Liver (tissue), 8 donors: ENCODE measurements at regions not wholly inside any gene's neighbourhood (a gene's known extent, or its start where the extent isn't known, plus 50 kb on each side); places are given as distances from the start of the nearest gene placed in this dataset.

Experiments
- DNase-seq: peaks from one replicate; pipeline ENCODE4 v3.0.0-alpha.2; 2017; ENCODE audit warnings: low spot score
- H3K27ac ChIP-seq, 2 donors: one replicate each; pipeline ENCODE4 v1.7.0; 2013; ENCODE audit warnings: inconsistent platforms in 2 of 2, low read length in 2 of 2, control low read depth in 1 of 2, low read depth in 1 of 2, mild to moderate bottlenecking in 1 of 2
- H3K27me3 ChIP-seq, 4 donors: one replicate each; pipeline versions ENCODE4 v1.6.1 to v1.7.0; 2013; ENCODE audit warnings: low read length in 3 of 4, inconsistent platforms in 1 of 4, mild to moderate bottlenecking in 1 of 4, moderate library complexity in 1 of 4; ENCODE audit not compliant: control insufficient read depth in 4 of 4, insufficient read depth in 4 of 4
- H3K36me3 ChIP-seq, 4 donors: one replicate each; pipeline versions ENCODE4 v1.6.1 to v1.7.0; 2013; ENCODE audit warnings: low read length in 3 of 4, mild to moderate bottlenecking in 3 of 4, low read depth in 1 of 4, moderate library complexity in 1 of 4; ENCODE audit not compliant: control insufficient read depth in 4 of 4, insufficient read depth in 3 of 4
- H3K4me1 ChIP-seq, 4 donors: one replicate each; pipeline versions ENCODE4 v1.6.1 to v1.7.0; 2013; ENCODE audit warnings: low read length in 3 of 4, mild to moderate bottlenecking in 3 of 4, moderate library complexity in 1 of 4; ENCODE audit not compliant: control insufficient read depth in 4 of 4, insufficient read depth in 4 of 4
- H3K4me3 ChIP-seq, 3 donors: one replicate each; pipeline versions ENCODE4 v1.6.1 to v1.7.0; 2013; ENCODE audit warnings: low read length in 3 of 3, control low read depth in 1 of 3, low read depth in 1 of 3, mild to moderate bottlenecking in 1 of 3
- H3K9ac ChIP-seq, 2 donors: one replicate each; pipeline ENCODE4 v1.7.0; 2013; ENCODE audit warnings: low read length in 2 of 2, mild to moderate bottlenecking in 2 of 2, moderate library complexity in 2 of 2, control low read depth in 1 of 2, low read depth in 1 of 2
- H3K9me3 ChIP-seq, 4 donors: one replicate each; pipeline versions ENCODE4 v1.6.1 to v1.7.0; 2013; ENCODE audit warnings: low read length in 3 of 4; ENCODE audit not compliant: control insufficient read depth in 4 of 4
- EGR1 ChIP-seq, 2 donors: IDR thresholded peaks; 2 replicates each; pipeline ENCODE4 v1.6.1; 2016 to 2018; ENCODE audit warnings: antibody characterized with exemption in 2 of 2, low read depth in 2 of 2
- FOXA1 ChIP-seq: IDR thresholded peaks from 2 replicates; pipeline ENCODE4 v1.6.1; 2016; ENCODE audit warnings: antibody characterized with exemption
- FOXA2 ChIP-seq: IDR thresholded peaks from 2 replicates; pipeline ENCODE4 v1.6.1; 2016; ENCODE audit warnings: antibody characterized with exemption
- GABPA ChIP-seq, 2 donors: IDR thresholded peaks in 1 of 2; conservative IDR thresholded peaks in 1 of 2; 2 replicates each; pipeline ENCODE4 v1.6.1; 2016; ENCODE audit warnings: antibody characterized with exemption in 2 of 2, mild to moderate bottlenecking in 1 of 2, moderate library complexity in 1 of 2
- HNF4A ChIP-seq, 2 donors: conservative IDR thresholded peaks; 2 replicates each; pipeline ENCODE4 v1.6.1; 2016; ENCODE audit warnings: antibody characterized with exemption in 2 of 2, mild to moderate bottlenecking in 2 of 2
- HNF4G ChIP-seq: IDR thresholded peaks from 2 replicates; pipeline ENCODE4 v1.6.1; 2016; ENCODE audit warnings: antibody characterized with exemption
- JUND ChIP-seq, 2 donors: IDR thresholded peaks; 2 replicates each; pipeline ENCODE4 v1.6.1; 2016; ENCODE audit warnings: antibody characterized with exemption in 2 of 2
- NR2F2 ChIP-seq: IDR thresholded peaks from 2 replicates; pipeline ENCODE4 v1.6.1; 2016; ENCODE audit warnings: antibody characterized with exemption
- RAD21 ChIP-seq, 2 donors: IDR thresholded peaks; 2 replicates each; pipeline ENCODE4 v1.6.1; 2016; ENCODE audit warnings: antibody characterized with exemption in 2 of 2, mild to moderate bottlenecking in 2 of 2
- RXRA ChIP-seq, 2 donors: IDR thresholded peaks; 2 replicates each; pipeline ENCODE4 v1.6.1; 2017 to 2018; ENCODE audit warnings: antibody characterized with exemption in 2 of 2, mild to moderate bottlenecking in 1 of 2
- SP1 ChIP-seq: IDR thresholded peaks from 2 replicates; pipeline ENCODE4 v1.6.1; 2018; ENCODE audit warnings: antibody characterized with exemption, mild to moderate bottlenecking
- TAF1 ChIP-seq: conservative IDR thresholded peaks from 2 replicates; pipeline ENCODE4 v1.6.1; 2016; ENCODE audit warnings: antibody characterized with exemption, mild to moderate bottlenecking
- YY1 ChIP-seq: IDR thresholded peaks from 2 replicates; pipeline ENCODE4 v1.6.1; 2016; ENCODE audit warnings: antibody characterized with exemption, mild to moderate bottlenecking
- WGBS: extraction: QIAGEN DNeasy Blood & Tissue Kit; methylation state at CpG from one replicate; pipeline ENCODE4 v1.1.7; 2013; 5-methylcytosine and 5-hydroxymethylcytosine counted together
- TF ChIP-seq, protein P1 (sequence below): IDR thresholded peaks from 2 replicates; pipeline ENCODE4 v1.6.1; 2016; ENCODE audit warnings: antibody characterized with exemption, mild to moderate bottlenecking
- TF ChIP-seq, protein P2 (sequence below): IDR thresholded peaks from 2 replicates; pipeline ENCODE4 v1.6.1; 2016; ENCODE audit warnings: antibody characterized with exemption
- TF ChIP-seq, protein P3 (sequence below): fragments of 150-350 bp; IDR thresholded peaks from 2 replicates; pipeline ENCODE4 v1.5.1; 2017; ENCODE audit warnings: improper control_type of control experiment, low read depth, low read length; ENCODE audit not compliant: missing input control
- TF ChIP-seq, protein P4 (sequence below): IDR thresholded peaks from 2 replicates; pipeline ENCODE4 v1.6.1; 2016; ENCODE audit warnings: antibody characterized with exemption
- donor health status: healthy.
- donor health status: healthy.
- donor health status: healthy.
- donor health status: healthy.
- donor health status: healthy.

DNA sequence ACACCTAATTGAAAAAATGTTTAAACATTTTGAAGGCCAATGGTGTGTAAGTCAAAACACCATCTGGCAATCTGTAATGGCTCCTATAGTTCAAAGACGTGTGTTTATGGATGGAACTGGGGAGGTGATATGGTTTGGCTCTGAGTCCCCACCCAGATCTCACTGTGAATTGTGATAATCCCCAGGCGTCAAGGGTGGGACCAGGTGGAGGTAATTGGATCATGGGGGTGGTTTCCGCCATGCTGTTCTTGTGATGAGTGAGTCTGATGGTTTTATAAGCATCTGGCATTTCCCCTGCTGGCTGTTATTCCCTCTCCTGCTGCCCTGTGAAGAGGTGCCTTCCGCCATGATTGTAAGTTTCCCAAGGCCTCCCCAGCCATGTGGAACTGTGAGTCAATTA is 52.2 kb downstream of the ADRA2C start:
- Histone ChIP-seq H3K4me3 (no peak overlapping the region), H3K27ac (no peak overlapping the region), H3K27me3 (no peaks in the 10 kb centered on the region), H3K36me3 (no peaks in the 10 kb centered on the region), H3K9me3 (no peaks in the 10 kb centered on the region), H3K9ac (no peak overlapping the region), H3K4me1 (peaks cover 5 to 15% (median 11%) of the 10 kb centered on the region in 4 donors)
- no peak for DNase-seq
- TF ChIP-seq RXRA (IDR thresholded peaks at IDR 0.05) (no peak), YY1 (no peak), TAF1 (no peak), HNF4G (no peak), SP1 (no peak), RAD21 (IDR thresholded peaks at IDR 0.05) (no peak), FOXA1 (no peak), EGR1 (IDR thresholded peaks at IDR 0.05; ENCODE audit: low read depth in 2 of 2) (no peak), HNF4A (conservative IDR thresholded peaks at IDR 0.05) (no peak), NR2F2 (no peak)
- TF ChIP-seq, protein P1, sequence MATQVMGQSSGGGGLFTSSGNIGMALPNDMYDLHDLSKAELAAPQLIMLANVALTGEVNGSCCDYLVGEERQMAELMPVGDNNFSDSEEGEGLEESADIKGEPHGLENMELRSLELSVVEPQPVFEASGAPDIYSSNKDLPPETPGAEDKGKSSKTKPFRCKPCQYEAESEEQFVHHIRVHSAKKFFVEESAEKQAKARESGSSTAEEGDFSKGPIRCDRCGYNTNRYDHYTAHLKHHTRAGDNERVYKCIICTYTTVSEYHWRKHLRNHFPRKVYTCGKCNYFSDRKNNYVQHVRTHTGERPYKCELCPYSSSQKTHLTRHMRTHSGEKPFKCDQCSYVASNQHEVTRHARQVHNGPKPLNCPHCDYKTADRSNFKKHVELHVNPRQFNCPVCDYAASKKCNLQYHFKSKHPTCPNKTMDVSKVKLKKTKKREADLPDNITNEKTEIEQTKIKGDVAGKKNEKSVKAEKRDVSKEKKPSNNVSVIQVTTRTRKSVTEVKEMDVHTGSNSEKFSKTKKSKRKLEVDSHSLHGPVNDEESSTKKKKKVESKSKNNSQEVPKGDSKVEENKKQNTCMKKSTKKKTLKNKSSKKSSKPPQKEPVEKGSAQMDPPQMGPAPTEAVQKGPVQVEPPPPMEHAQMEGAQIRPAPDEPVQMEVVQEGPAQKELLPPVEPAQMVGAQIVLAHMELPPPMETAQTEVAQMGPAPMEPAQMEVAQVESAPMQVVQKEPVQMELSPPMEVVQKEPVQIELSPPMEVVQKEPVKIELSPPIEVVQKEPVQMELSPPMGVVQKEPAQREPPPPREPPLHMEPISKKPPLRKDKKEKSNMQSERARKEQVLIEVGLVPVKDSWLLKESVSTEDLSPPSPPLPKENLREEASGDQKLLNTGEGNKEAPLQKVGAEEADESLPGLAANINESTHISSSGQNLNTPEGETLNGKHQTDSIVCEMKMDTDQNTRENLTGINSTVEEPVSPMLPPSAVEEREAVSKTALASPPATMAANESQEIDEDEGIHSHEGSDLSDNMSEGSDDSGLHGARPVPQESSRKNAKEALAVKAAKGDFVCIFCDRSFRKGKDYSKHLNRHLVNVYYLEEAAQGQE, result no peak
- TF ChIP-seq, protein P2, sequence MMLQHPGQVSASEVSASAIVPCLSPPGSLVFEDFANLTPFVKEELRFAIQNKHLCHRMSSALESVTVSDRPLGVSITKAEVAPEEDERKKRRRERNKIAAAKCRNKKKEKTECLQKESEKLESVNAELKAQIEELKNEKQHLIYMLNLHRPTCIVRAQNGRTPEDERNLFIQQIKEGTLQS, result no peak
- TF ChIP-seq, protein P3, sequence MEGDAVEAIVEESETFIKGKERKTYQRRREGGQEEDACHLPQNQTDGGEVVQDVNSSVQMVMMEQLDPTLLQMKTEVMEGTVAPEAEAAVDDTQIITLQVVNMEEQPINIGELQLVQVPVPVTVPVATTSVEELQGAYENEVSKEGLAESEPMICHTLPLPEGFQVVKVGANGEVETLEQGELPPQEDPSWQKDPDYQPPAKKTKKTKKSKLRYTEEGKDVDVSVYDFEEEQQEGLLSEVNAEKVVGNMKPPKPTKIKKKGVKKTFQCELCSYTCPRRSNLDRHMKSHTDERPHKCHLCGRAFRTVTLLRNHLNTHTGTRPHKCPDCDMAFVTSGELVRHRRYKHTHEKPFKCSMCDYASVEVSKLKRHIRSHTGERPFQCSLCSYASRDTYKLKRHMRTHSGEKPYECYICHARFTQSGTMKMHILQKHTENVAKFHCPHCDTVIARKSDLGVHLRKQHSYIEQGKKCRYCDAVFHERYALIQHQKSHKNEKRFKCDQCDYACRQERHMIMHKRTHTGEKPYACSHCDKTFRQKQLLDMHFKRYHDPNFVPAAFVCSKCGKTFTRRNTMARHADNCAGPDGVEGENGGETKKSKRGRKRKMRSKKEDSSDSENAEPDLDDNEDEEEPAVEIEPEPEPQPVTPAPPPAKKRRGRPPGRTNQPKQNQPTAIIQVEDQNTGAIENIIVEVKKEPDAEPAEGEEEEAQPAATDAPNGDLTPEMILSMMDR, result no peak
- 91% methylated on average over 4 of the region's 4 CpGs for WGBS

DNA sequence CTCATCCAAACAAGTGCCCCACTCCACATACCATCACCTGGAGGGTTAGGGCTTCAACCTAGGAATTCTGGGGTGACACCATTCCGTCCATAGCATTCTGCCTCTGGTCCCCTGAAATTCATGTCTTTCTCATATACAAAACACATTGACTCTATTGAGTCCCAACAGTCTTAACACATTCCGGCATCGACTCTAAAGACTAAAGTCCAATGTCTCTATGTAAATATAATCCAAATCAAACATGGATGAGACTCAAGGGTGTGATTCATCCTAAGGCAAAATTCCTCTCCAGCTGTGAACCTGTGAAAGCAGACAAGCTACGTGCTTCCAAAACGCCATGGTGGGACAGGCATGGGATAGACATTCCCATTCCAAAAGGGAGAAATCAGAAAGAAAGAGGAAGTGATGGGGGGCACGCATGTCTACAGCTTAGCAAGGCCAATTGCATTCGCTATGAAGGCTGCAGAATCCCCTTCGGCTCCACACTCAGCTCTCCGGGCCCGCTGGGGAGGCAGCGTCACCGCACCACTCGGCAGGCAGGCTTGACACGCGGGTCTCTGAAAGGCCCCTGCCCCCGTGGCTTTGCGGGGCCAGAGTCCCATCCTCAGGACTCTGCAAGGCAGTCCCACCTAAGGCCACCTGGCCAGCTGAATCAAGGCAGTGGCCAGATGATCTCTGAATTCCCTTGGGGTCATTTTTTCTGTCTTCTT is 53.2 kb downstream of the ADRA2C start:
- H3K27ac ChIP-seq, result no peak overlapping the region
- no peak overlapping the region for H3K9ac ChIP-seq
- no peak for DNase-seq
- no peaks in the 10 kb centered on the region for H3K27me3 ChIP-seq
- H3K4me3 ChIP-seq, result no peak overlapping the region
- TF ChIP-seq RAD21 (IDR thresholded peaks at IDR 0.05) (no peak), GABPA (IDR thresholded peaks at IDR 0.05 in 1 of 2, conservative IDR thresholded peaks at IDR 0.05 in 1 of 2) (no peak), SP1 (peak; percentile 28), YY1 (no peak), TAF1 (no peak), HNF4G (peak; percentile 52), JUND (IDR thresholded peaks at IDR 0.05) (no peak), FOXA1 (no peak), FOXA2 (no peak), HNF4A (conservative IDR thresholded peaks at IDR 0.05) (peak; percentile 68 to 72)
- TF ChIP-seq, protein P1, result no peak
- TF ChIP-seq, protein P3, result no peak
- TF ChIP-seq, protein P2, result no peak
- TF ChIP-seq, protein P4, sequence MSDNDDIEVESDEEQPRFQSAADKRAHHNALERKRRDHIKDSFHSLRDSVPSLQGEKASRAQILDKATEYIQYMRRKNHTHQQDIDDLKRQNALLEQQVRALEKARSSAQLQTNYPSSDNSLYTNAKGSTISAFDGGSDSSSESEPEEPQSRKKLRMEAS, result no peak
- H3K4me1 ChIP-seq, result peaks cover 6 to 20% (median 15%) of the 10 kb centered on the region in 4 donors
- H3K36me3 ChIP-seq, result no peaks in the 10 kb centered on the region
- no peaks in the 10 kb centered on the region for H3K9me3 ChIP-seq
- WGBS, result 69% methylated on average over 17 of the region's 17 CpGs
